ENCODE measurements at regions not wholly inside any gene's neighbourhood (a gene's known extent, or its start where the extent isn't known, plus 50 kb on each side); places are given as distances from the start of the nearest gene placed in this dataset.

DNA sequence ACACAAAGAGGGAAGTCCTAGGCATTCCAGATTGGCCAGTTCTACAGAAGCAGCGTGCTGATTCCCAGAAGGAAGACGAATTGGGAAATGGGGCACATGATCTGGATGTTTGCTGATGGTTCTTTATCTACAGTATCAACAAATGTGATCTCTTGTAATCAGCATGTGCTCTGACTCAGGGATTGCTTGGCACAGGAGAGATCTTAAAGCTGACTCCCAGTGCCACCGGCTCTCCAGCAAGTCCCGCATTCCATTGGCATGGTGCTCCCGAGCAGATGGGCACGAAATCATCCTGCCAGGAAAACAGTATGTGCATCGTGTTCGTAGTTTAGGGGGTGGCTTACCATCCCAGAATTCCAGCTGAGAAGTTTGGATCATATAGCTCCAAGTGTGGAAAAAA lies 259.9 kb upstream of the NR2F2 start:
- no peak overlapping the region for H3K27ac ChIP-seq
- H3K4me3 ChIP-seq = no peak overlapping the region
- H3K27me3 ChIP-seq = no peaks in the 10 kb centered on the region
- TF ChIP-seq POLR2A (IDR thresholded peaks at IDR 0.05) (no peak), EP300 (IDR thresholded peaks at IDR 0.05) (no peak), POLR2AphosphoS5 (IDR thresholded peaks at IDR 0.05) (no peak), CTCF (IDR thresholded peaks at IDR 0.05) (no peak)
- no peaks in the 10 kb centered on the region for H3K4me1 ChIP-seq
- no peaks in the 10 kb centered on the region for H3K9me3 ChIP-seq
- no peaks in the 10 kb centered on the region for H3K36me3 ChIP-seq
- WGBS = 64% methylated on average over 8 of the region's 8 CpGs
- no peak for DNase-seq (ENCODE audit: low spot score in 2 of 2)

GRCh38 chr15:96072821-96073220 lies 257.7 kb upstream of the NR2F2 start:
- no peak overlapping the region for H3K27ac ChIP-seq
- H3K9me3 ChIP-seq = no peaks in the 10 kb centered on the region
- no peaks in the 10 kb centered on the region for H3K36me3 ChIP-seq
- no peak for DNase-seq (ENCODE audit: low spot score in 2 of 2)
- TF ChIP-seq POLR2A (IDR thresholded peaks at IDR 0.05) (no peak), CTCF (IDR thresholded peaks at IDR 0.05) (no peak), EP300 (IDR thresholded peaks at IDR 0.05) (no peak), POLR2AphosphoS5 (IDR thresholded peaks at IDR 0.05) (no peak)
- no peak overlapping the region for H3K4me3 ChIP-seq
- H3K4me1 ChIP-seq = no peaks in the 10 kb centered on the region
- WGBS = 88% methylated on average over 2 of the region's 2 CpGs
- no peaks in the 10 kb centered on the region for H3K27me3 ChIP-seq

GRCh38 chr15:96073908-96074307 lies 256.6 kb upstream of the NR2F2 start:
- 95% methylated on average over 4 of the region's 4 CpGs for WGBS

DNA sequence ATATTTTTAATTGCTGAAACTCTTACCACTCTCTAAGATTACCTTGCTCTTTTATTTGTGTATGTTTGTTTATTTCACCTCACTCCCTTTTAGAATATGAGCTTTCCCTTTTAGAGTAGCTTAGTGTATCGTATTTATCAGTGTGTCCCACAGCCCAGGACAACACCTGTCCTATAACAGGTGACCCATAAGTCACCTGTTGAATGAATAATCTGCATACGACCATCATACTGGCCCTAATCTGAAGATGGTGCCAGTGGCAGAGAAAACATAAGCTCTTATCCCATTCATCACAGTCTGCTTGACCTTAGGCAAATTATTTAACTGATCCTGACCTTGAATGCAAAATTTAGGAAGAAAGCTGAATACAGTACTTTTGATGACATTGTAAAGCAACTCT lies 254.6 kb upstream of the NR2F2 start:
- no peak for TF ChIP-seq POLR2AphosphoS5 (IDR thresholded peaks at IDR 0.05)
- no peak for TF ChIP-seq CTCF (IDR thresholded peaks at IDR 0.05)
- no peak for TF ChIP-seq POLR2A (IDR thresholded peaks at IDR 0.05)
- no peak for TF ChIP-seq EP300 (IDR thresholded peaks at IDR 0.05)
- DNase-seq (ENCODE audit: low spot score in 2 of 2) = no peak
- WGBS = 75% methylated on average over 2 of the region's 2 CpGs
- Histone ChIP-seq H3K4me3 (no peak overlapping the region), H3K27ac (no peak overlapping the region), H3K36me3 (no peaks in the 10 kb centered on the region), H3K4me1 (no peaks in the 10 kb centered on the region), H3K27me3 (no peaks in the 10 kb centered on the region), H3K9me3 (no peaks in the 10 kb centered on the region)

More at GRCh38 chr15:96073908-96074307, 256.6 kb upstream of the NR2F2 start:
- DNase-seq (ENCODE audit: low spot score in 2 of 2) = no peak
- Histone ChIP-seq H3K27me3 (no peaks in the 10 kb centered on the region), H3K4me3 (no peak overlapping the region), H3K36me3 (no peaks in the 10 kb centered on the region), H3K9me3 (no peaks in the 10 kb centered on the region), H3K4me1 (no peaks in the 10 kb centered on the region), H3K27ac (no peak overlapping the region)
- TF ChIP-seq POLR2A (IDR thresholded peaks at IDR 0.05) = no peak
- TF ChIP-seq EP300 (IDR thresholded peaks at IDR 0.05) = no peak
- TF ChIP-seq CTCF (IDR thresholded peaks at IDR 0.05) = no peak
- TF ChIP-seq POLR2AphosphoS5 (IDR thresholded peaks at IDR 0.05) = no peak

DNA sequence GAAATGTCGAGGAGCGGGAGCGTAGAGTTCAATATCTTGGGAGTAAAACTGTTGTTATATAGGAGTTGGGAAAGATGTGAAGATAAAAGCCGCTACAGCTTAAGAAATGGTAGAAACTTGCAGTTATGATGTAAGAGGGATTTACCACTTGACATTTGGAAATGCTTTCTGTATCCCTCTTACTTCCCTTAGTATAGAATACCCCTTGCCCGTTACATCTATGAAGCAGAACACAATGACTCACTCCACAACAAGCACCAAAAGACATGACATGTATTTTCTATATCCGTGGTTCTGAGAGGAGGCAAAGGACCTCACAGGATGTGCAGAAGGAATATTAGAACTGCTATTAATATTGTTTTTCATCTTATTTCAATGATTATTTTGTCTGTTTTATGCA lies 254.2 kb upstream of the NR2F2 start:
- no peaks in the 10 kb centered on the region for H3K4me1 ChIP-seq
- no peak for DNase-seq (ENCODE audit: low spot score in 2 of 2)
- WGBS = 89% methylated on average over 6 of the region's 6 CpGs
- H3K4me3 ChIP-seq = no peak overlapping the region
- no peaks in the 10 kb centered on the region for H3K36me3 ChIP-seq
- H3K27ac ChIP-seq = no peak overlapping the region
- H3K9me3 ChIP-seq = no peaks in the 10 kb centered on the region
- TF ChIP-seq CTCF (IDR thresholded peaks at IDR 0.05) = no peak
- H3K27me3 ChIP-seq = no peaks in the 10 kb centered on the region

All from suprapubic skin (tissue), 4 donors.